Body of pancreas (tissue), 4 donors: ENCODE measurements at regions not wholly inside any gene's neighbourhood (a gene's known extent, or its start where the extent isn't known, plus 50 kb on each side); places are given as distances from the start of the nearest gene placed in this dataset.

ENCODE experiments used
- POLR2A ChIP-seq, 3 donors: fragments of 450-650 bp; IDR thresholded peaks; one replicate each; pipeline ENCODE4 v1.6.1; 2016; ENCODE audit warnings: antibody characterized with exemption in 3 of 3, mild to moderate bottlenecking in 2 of 3
- TF ChIP-seq, protein P1 (sequence below), 7 experiments: fragments of 450-650 bp in 4 of 7; fragments of 200-600 bp in 3 of 7; sonication (generic) in 3 of 7; IDR thresholded peaks; one replicate each; pipeline ENCODE4 v1.5.1; 2016 to 2019; ENCODE audit warnings: antibody characterized with exemption in 7 of 7

DNA sequence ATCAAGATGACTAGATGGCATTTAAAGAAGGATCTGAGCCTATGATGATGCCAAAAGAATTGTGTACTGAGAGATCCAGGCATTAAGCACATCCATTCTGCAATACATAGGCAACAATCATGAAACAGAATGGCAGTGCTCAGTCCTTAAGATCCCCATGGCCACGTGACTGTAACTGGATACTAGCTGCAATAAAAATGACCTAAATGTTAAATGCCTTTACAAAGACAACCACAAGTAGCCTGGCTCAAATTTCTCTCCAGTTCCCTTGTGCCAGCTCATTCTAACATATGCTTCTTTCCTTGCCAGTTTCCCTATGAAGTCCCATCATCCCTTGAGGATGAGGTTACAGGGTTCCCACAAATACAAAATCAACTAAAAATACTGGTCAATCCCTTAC is 148.3 kb upstream of the GHR start:
- TF ChIP-seq, protein P1, sequence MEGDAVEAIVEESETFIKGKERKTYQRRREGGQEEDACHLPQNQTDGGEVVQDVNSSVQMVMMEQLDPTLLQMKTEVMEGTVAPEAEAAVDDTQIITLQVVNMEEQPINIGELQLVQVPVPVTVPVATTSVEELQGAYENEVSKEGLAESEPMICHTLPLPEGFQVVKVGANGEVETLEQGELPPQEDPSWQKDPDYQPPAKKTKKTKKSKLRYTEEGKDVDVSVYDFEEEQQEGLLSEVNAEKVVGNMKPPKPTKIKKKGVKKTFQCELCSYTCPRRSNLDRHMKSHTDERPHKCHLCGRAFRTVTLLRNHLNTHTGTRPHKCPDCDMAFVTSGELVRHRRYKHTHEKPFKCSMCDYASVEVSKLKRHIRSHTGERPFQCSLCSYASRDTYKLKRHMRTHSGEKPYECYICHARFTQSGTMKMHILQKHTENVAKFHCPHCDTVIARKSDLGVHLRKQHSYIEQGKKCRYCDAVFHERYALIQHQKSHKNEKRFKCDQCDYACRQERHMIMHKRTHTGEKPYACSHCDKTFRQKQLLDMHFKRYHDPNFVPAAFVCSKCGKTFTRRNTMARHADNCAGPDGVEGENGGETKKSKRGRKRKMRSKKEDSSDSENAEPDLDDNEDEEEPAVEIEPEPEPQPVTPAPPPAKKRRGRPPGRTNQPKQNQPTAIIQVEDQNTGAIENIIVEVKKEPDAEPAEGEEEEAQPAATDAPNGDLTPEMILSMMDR (IDR thresholded peaks at IDR 0.05) = no peak
- TF ChIP-seq POLR2A (IDR thresholded peaks at IDR 0.05) = no peak
